GM23338 (cell line): ENCODE measurements at regions not wholly inside any gene's neighbourhood (a gene's known extent, or its start where the extent isn't known, plus 50 kb on each side); places are given as distances from the start of the nearest gene placed in this dataset.

Experiments
- ATAC-seq: fragments of 200-7000 bp; cut with Tn5 transposase; 3 replicates; pipeline ENCODE4 v1.9.1; 2020
- DNase-seq: peaks from one replicate; pipeline ENCODE4 v3.0.0-alpha.2; 2015; ENCODE audit warnings: low spot score
- H2AFZ ChIP-seq: fragments of 200-600 bp; sonication (generic); 2 replicates; pipeline ENCODE4 v1.8.0; 2016; ENCODE audit warnings: antibody characterized with exemption, mild to moderate bottlenecking, moderate library complexity
- H3F3A ChIP-seq: fragments of 200-600 bp; sonication (generic); replicated peaks from 2 replicates; pipeline ENCODE4 v1.8.0; 2017; ENCODE audit warnings: antibody characterized with exemption, mixed run types, low read depth
- H3K27ac ChIP-seq: fragments of 200-600 bp; sonication (generic); 2 replicates; pipeline ENCODE4 v1.6.1; 2016; ENCODE audit warnings: low read depth
- H3K27me3 ChIP-seq: fragments of 200-600 bp; sonication (generic); 2 replicates; pipeline ENCODE4 v1.8.0; 2016; ENCODE audit warnings: mild to moderate bottlenecking, mixed run types, moderate library complexity; ENCODE audit not compliant: insufficient read depth
- H3K36me3 ChIP-seq: fragments of 200-600 bp; sonication (generic); 2 replicates; pipeline ENCODE4 v1.8.0; 2016; ENCODE audit warnings: mild to moderate bottlenecking; ENCODE audit not compliant: insufficient read depth
- H3K4me1 ChIP-seq: fragments of 200-600 bp; sonication (generic); 2 replicates; pipeline ENCODE4 v1.8.0; 2016; ENCODE audit warnings: mild to moderate bottlenecking, moderate library complexity; ENCODE audit not compliant: insufficient read depth
- H3K4me2 ChIP-seq: fragments of 200-600 bp; sonication (generic); 2 replicates; pipeline ENCODE4 v1.7.1; 2017; ENCODE audit warnings: mixed run types
- H3K4me3 ChIP-seq: fragments of 200-600 bp; sonication (generic); 2 replicates; pipeline ENCODE4 v1.6.1; 2016; ENCODE audit warnings: mixed run types
- H3K79me2 ChIP-seq: fragments of 200-600 bp; sonication (generic); replicated peaks from 2 replicates; pipeline ENCODE4 v1.8.0; 2017; ENCODE audit warnings: mild to moderate bottlenecking; ENCODE audit not compliant: insufficient read depth
- H3K9me2 ChIP-seq: fragments of 200-600 bp; sonication (generic); 2 replicates; pipeline ENCODE4 v1.8.0; 2017; ENCODE audit not compliant: insufficient read depth
- H4K20me1 ChIP-seq: fragments of 200-600 bp; sonication (generic); replicated peaks from 2 replicates; pipeline ENCODE4 v1.8.0; 2017; ENCODE audit warnings: mild to moderate bottlenecking; ENCODE audit not compliant: insufficient read depth
- H3K27ac Mint-ChIP-seq: 2 replicates; pipeline ENCODE4 v1.8.0; 2020; ENCODE audit warnings: inconsistent platforms, mild to moderate bottlenecking, moderate library complexity, mixed read lengths
- H3K27me3 Mint-ChIP-seq: 3 replicates; pipeline ENCODE4 v1.8.0; 2022; ENCODE audit warnings: low read depth, mild to moderate bottlenecking, moderate library complexity, mixed read lengths, inconsistent platforms; ENCODE audit not compliant: insufficient read depth, poor library complexity
- H3K36me3 Mint-ChIP-seq: 3 replicates; pipeline ENCODE4 v1.8.0; 2021; ENCODE audit warnings: low read depth, mild to moderate bottlenecking, inconsistent platforms, moderate library complexity, mixed read lengths
- H3K4me1 Mint-ChIP-seq: 3 replicates; pipeline ENCODE4 v1.8.0; 2020; ENCODE audit warnings: mild to moderate bottlenecking, inconsistent platforms, mixed read lengths
- H3K4me3 Mint-ChIP-seq: 3 replicates; pipeline ENCODE4 v1.8.0; 2021; ENCODE audit warnings: moderate library complexity, mild to moderate bottlenecking, inconsistent platforms, mixed read lengths
- H3K9me3 Mint-ChIP-seq: 3 replicates; pipeline ENCODE4 v1.8.0; 2020; ENCODE audit warnings: moderate library complexity, mild to moderate bottlenecking, inconsistent platforms, mixed read lengths
- CREB1 ChIP-seq: fragments of 250-450 bp; sonication (Bioruptor Pico); IDR thresholded peaks from 2 replicates; pipeline ENCODE4 v1.5.0; 2020; ENCODE audit warnings: low read depth, mild to moderate bottlenecking, moderate library complexity
- EZH2 ChIP-seq: fragments of 200-600 bp; sonication (generic); IDR thresholded peaks from one replicate; pipeline ENCODE4 v1.8.0; 2017; ENCODE audit warnings: antibody characterized with exemption, mild to moderate bottlenecking, low read depth; ENCODE audit not compliant: unreplicated experiment
- JUNB ChIP-seq: IDR thresholded peaks from one replicate; pipeline ENCODE4 v1.6.1; 2016; ENCODE audit warnings: antibody characterized with exemption; ENCODE audit not compliant: unreplicated experiment
- POLR2AphosphoS5 ChIP-seq: IDR thresholded peaks from 2 replicates; pipeline ENCODE4 v1.6.1; 2016; ENCODE audit warnings: antibody characterized with exemption, low read depth
- TF ChIP-seq, protein P1 (sequence below): IDR thresholded peaks from one replicate; pipeline ENCODE4 v1.6.1; 2018; ENCODE audit warnings: antibody characterized with exemption; ENCODE audit not compliant: unreplicated experiment
- TF ChIP-seq, protein P2 (sequence below): IDR thresholded peaks from 2 replicates; pipeline ENCODE4 v1.6.1; 2016; ENCODE audit warnings: antibody characterized with exemption
- TF ChIP-seq, protein P3 (sequence below), 2 experiments: fragments of 200-600 bp in 1 of 2; sonication (generic) in 1 of 2; conservative IDR thresholded peaks; 2 replicates each; pipeline versions ENCODE4 v1.5.1 to v1.6.1; 2016 to 2017; ENCODE audit warnings: antibody characterized with exemption in 2 of 2, low read depth in 2 of 2, mild to moderate bottlenecking in 2 of 2, moderate library complexity in 1 of 2
- TF ChIP-seq, protein P4 (sequence below): fragments of 250-450 bp; sonication (Bioruptor Pico); IDR thresholded peaks from 2 replicates; pipeline ENCODE4 v1.5.0; 2020; ENCODE audit warnings: mild to moderate bottlenecking, moderate library complexity

DNA sequence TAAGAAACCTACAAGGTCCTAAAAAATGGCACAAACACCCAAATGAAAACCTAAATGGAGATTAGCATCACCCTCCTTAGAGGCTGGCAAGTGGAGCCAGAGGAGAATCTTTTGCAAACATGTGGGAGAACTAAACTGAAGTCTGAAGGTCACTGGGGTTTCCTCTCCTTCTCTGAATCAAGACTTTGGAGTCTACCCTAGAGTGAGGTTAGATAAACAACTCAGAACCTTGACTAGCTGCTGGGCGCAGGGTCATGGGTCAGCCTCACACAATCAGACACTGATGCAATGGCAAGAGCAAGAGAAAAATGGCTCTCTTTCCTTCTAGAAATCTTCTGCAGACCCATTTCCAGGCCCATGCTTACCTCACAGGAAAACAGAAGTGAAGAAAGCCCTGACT lies 165.8 kb downstream of the KCTD12 start:
- Histone ChIP-seq H3K4me2 (no peak overlapping the region), H2AFZ (no peak overlapping the region), H3K36me3 (no peaks in the 10 kb centered on the region), H3K27ac (no peak overlapping the region), H3K9me2 (peaks cover 7% of the 10 kb centered on the region; the same call in 1 of the 2 replicates), H3K79me2 (no peaks in the 10 kb centered on the region), H3K27me3 (no peaks in the 10 kb centered on the region), H3F3A (no peaks in the 10 kb centered on the region), H3K4me3 (no peak overlapping the region), H3K4me1 (0 out of 2 replicates have a peak, but pooled peaks cover 8% of the 10 kb centered on the region), H4K20me1 (no peaks in the 10 kb centered on the region)
- ATAC-seq (no peak), DNase-seq (no peak)
- Mint-ChIP-seq H3K9me3 (no peaks in the 10 kb centered on the region), H3K36me3 (no peaks in the 10 kb centered on the region), H3K27me3 (no peaks in the 10 kb centered on the region), H3K4me3 (no peak overlapping the region), H3K27ac (no peak overlapping the region), H3K4me1 (peaks cover 13% of the 10 kb centered on the region)
- TF ChIP-seq EZH2: no peak
- TF ChIP-seq JUNB: no peak
- TF ChIP-seq, protein P1, sequence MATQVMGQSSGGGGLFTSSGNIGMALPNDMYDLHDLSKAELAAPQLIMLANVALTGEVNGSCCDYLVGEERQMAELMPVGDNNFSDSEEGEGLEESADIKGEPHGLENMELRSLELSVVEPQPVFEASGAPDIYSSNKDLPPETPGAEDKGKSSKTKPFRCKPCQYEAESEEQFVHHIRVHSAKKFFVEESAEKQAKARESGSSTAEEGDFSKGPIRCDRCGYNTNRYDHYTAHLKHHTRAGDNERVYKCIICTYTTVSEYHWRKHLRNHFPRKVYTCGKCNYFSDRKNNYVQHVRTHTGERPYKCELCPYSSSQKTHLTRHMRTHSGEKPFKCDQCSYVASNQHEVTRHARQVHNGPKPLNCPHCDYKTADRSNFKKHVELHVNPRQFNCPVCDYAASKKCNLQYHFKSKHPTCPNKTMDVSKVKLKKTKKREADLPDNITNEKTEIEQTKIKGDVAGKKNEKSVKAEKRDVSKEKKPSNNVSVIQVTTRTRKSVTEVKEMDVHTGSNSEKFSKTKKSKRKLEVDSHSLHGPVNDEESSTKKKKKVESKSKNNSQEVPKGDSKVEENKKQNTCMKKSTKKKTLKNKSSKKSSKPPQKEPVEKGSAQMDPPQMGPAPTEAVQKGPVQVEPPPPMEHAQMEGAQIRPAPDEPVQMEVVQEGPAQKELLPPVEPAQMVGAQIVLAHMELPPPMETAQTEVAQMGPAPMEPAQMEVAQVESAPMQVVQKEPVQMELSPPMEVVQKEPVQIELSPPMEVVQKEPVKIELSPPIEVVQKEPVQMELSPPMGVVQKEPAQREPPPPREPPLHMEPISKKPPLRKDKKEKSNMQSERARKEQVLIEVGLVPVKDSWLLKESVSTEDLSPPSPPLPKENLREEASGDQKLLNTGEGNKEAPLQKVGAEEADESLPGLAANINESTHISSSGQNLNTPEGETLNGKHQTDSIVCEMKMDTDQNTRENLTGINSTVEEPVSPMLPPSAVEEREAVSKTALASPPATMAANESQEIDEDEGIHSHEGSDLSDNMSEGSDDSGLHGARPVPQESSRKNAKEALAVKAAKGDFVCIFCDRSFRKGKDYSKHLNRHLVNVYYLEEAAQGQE: no peak
- no peak for TF ChIP-seq CREB1 (CRISPR knock-in tag)
- TF ChIP-seq, protein P2, sequence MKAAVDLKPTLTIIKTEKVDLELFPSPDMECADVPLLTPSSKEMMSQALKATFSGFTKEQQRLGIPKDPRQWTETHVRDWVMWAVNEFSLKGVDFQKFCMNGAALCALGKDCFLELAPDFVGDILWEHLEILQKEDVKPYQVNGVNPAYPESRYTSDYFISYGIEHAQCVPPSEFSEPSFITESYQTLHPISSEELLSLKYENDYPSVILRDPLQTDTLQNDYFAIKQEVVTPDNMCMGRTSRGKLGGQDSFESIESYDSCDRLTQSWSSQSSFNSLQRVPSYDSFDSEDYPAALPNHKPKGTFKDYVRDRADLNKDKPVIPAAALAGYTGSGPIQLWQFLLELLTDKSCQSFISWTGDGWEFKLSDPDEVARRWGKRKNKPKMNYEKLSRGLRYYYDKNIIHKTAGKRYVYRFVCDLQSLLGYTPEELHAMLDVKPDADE: no peak
- TF ChIP-seq, protein P3, sequence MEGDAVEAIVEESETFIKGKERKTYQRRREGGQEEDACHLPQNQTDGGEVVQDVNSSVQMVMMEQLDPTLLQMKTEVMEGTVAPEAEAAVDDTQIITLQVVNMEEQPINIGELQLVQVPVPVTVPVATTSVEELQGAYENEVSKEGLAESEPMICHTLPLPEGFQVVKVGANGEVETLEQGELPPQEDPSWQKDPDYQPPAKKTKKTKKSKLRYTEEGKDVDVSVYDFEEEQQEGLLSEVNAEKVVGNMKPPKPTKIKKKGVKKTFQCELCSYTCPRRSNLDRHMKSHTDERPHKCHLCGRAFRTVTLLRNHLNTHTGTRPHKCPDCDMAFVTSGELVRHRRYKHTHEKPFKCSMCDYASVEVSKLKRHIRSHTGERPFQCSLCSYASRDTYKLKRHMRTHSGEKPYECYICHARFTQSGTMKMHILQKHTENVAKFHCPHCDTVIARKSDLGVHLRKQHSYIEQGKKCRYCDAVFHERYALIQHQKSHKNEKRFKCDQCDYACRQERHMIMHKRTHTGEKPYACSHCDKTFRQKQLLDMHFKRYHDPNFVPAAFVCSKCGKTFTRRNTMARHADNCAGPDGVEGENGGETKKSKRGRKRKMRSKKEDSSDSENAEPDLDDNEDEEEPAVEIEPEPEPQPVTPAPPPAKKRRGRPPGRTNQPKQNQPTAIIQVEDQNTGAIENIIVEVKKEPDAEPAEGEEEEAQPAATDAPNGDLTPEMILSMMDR (conservative IDR thresholded peaks at IDR 0.05; ENCODE audit: low read depth in 2 of 2): no peak
- TF ChIP-seq, protein P4, sequence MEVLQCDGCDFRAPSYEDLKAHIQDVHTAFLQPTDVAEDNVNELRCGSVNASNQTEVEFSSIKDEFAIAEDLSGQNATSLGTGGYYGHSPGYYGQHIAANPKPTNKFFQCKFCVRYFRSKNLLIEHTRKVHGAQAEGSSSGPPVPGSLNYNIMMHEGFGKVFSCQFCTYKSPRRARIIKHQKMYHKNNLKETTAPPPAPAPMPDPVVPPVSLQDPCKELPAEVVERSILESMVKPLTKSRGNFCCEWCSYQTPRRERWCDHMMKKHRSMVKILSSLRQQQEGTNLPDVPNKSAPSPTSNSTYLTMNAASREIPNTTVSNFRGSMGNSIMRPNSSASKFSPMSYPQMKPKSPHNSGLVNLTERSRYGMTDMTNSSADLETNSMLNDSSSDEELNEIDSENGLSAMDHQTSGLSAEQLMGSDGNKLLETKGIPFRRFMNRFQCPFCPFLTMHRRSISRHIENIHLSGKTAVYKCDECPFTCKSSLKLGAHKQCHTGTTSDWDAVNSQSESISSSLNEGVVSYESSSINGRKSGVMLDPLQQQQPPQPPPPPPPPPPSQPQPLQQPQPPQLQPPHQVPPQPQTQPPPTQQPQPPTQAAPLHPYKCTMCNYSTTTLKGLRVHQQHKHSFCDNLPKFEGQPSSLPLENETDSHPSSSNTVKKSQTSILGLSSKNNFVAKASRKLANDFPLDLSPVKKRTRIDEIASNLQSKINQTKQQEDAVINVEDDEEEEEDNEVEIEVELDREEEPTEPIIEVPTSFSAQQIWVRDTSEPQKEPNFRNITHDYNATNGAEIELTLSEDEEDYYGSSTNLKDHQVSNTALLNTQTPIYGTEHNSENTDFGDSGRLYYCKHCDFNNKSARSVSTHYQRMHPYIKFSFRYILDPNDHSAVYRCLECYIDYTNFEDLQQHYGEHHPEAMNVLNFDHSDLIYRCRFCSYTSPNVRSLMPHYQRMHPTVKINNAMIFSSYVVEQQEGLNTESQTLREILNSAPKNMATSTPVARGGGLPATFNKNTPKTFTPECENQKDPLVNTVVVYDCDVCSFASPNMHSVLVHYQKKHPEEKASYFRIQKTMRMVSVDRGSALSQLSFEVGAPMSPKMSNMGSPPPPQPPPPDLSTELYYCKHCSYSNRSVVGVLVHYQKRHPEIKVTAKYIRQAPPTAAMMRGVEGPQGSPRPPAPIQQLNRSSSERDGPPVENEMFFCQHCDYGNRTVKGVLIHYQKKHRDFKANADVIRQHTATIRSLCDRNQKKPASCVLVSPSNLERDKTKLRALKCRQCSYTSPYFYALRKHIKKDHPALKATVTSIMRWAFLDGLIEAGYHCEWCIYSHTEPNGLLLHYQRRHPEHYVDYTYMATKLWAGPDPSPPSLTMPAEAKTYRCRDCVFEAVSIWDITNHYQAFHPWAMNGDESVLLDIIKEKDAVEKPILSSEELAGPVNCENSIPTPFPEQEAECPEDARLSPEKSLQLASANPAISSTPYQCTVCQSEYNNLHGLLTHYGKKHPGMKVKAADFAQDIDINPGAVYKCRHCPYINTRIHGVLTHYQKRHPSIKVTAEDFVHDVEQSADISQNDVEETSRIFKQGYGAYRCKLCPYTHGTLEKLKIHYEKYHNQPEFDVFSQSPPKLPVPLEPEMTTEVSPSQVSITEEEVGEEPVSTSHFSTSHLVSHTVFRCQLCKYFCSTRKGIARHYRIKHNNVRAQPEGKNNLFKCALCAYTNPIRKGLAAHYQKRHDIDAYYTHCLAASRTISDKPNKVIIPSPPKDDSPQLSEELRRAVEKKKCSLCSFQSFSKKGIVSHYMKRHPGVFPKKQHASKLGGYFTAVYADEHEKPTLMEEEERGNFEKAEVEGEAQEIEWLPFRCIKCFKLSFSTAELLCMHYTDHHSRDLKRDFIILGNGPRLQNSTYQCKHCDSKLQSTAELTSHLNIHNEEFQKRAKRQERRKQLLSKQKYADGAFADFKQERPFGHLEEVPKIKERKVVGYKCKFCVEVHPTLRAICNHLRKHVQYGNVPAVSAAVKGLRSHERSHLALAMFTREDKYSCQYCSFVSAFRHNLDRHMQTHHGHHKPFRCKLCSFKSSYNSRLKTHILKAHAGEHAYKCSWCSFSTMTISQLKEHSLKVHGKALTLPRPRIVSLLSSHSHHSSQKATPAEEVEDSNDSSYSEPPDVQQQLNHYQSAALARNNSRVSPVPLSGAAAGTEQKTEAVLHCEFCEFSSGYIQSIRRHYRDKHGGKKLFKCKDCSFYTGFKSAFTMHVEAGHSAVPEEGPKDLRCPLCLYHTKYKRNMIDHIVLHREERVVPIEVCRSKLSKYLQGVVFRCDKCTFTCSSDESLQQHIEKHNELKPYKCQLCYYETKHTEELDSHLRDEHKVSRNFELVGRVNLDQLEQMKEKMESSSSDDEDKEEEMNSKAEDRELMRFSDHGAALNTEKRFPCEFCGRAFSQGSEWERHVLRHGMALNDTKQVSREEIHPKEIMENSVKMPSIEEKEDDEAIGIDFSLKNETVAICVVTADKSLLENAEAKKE: no peak
- TF ChIP-seq POLR2AphosphoS5: no peak
